Choroid plexus epithelial cell (primary cell): ENCODE measurements at regions not wholly inside any gene's neighbourhood (a gene's known extent, or its start where the extent isn't known, plus 50 kb on each side); places are given as distances from the start of the nearest gene placed in this dataset.

ENCODE experiments used
- DNase-seq: peaks from one replicate; pipeline ENCODE4 v3.0.0-alpha.2; 2010; ENCODE audit warnings: low read depth
- H3K4me3 ChIP-seq: 2 replicates; pipeline ENCODE4 v1.5.1; 2011; ENCODE audit warnings: low read depth, mild to moderate bottlenecking, control low read depth, low read length, moderate library complexity
- CTCF ChIP-seq: conservative IDR thresholded peaks from 2 replicates; pipeline ENCODE4 v1.5.1; 2011; ENCODE audit warnings: low read depth, mild to moderate bottlenecking, control low read depth, inconsistent platforms, low read length, moderate library complexity

DNA sequence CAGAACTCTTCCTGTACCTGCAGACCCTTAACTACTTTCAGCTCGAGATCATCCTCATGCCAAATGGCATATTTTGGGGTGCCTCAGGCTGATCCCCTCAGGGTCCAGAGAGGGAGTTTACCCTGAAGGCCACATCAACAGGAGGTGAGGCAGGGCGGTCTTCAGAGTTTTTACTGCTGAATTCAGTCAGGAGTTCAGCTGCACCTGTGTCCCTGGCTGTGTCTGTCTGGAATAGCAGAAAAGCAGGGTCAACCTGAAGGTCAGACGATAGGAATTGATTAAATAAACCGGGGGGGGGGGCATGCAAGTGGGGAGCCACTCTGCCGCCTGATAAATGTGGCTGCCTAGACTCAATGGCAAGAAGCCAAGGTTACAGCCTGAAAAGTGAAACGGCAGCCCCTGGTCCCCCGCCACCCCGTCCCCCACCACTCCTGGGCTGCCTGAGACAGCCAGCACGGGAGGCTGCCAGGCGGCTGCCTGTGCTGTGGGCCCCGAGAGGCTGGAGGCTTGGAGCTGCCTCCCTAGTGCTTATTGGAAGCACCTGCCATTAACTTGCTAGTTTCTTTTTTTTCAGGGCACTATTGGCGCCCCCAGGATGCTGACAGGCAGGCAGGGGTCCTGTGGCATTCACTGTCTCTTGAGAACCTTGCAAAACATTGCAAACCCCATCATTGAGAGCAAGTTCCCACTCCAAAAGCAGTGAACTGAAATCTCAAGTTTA lies 182.7 kb upstream of the PPP1R26 start:
- TF ChIP-seq CTCF = no peak
- no peak overlapping the region for H3K4me3 ChIP-seq
- no peak for DNase-seq

GRCh38 chr9:135297456-135298075 lies 182.0 kb upstream of the PPP1R26 start:
- H3K4me3 ChIP-seq = no peak overlapping the region
- no peak for TF ChIP-seq CTCF
- no peak for DNase-seq

GRCh38 chr9:135299239-135299590 lies 180.4 kb upstream of the PPP1R26 start:
- no peak for TF ChIP-seq CTCF
- no peak for DNase-seq
- no peak overlapping the region for H3K4me3 ChIP-seq

DNA sequence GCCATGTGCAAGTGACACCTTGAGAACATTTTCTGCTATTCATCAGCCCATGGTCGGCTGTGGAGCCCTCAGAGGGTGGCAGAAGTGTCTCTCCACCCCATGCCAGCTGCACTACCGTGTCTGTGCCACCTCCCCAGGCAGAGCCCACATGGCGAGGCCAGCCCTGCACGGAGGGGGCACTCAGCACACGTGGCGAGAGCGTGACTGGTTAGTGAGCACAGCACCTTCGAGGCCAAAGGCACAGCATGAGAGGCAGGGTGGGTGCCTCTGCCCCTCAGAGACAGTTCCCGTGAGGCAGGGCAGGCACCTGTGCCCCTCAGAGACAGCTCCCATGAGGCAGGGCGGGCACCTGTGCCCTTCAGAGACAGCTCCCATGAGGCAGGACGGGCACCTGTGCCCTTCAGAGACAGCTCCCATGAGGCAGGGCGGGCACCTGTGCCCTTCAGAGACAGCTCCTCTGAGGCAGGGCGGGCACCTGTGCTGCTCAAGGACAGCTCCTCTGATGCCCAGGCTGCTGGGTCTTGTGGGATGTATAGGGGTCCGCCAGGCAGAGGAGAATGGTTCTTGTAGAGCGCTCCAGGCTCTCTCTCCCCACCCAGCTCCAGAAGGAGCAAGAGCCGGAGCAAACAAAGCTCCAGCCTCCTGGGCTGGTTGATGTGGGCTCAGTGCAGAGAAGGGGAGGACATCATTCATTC lies 179.8 kb upstream of the PPP1R26 start:
- H3K4me3 ChIP-seq = no peak overlapping the region
- TF ChIP-seq CTCF = no peak
- DNase-seq = no peak

DNA sequence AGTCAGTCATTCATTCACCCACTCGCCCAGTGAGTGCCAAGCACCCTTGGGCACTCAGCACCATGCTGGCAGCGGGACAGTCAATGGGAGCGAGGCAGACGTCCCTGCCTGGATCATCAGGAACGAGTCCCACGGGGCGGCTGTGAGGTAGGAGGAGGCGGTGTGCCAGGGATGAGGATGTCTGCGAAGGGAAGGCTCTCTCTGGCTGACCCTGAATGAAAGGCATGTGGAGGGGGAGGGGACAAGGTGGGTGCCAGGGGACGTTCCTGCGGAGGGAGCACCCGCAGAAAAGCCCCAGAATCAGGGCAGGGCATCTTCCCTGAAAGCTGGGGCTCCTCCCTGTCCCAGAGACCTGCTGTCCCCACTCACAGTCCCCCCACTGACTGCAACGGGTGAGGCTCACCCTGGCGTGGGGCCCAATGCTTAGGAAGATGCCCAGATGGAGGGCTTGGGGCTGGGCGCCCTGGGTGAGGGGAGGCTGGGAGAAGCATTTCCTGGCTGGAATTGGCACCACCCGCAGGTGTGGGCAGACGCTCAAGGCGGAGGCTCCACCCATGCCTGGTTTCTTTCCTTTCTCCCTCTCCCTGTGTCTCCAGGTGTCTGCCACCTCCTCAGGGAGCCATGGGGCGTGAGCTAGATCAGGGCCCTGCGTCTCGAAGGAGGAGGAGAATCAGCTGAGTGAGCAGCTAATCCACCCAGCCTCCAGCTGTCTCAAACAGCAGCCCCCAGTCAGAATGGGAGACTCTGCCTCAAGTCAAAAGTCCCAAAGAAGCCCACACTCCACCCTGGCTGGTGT lies 179.0 kb upstream of the PPP1R26 start:
- no peak for TF ChIP-seq CTCF
- no peak overlapping the region for H3K4me3 ChIP-seq
- DNase-seq = no peak

- no peak for TF ChIP-seq CTCF
- no peak overlapping the region for H3K4me3 ChIP-seq
- DNase-seq = no peak
Measured at GRCh38 chr9:135301271-135302263, 178.0 kb upstream of the PPP1R26 start.
